Astrocyte (in vitro differentiated cells and primary cell): ENCODE measurements at regions not wholly inside any gene's neighbourhood (a gene's known extent, or its start where the extent isn't known, plus 50 kb on each side); places are given as distances from the start of the nearest gene placed in this dataset.

Experiments used
- DNase-seq: peaks from one replicate; pipeline ENCODE4 v3.0.0-alpha.2; 2010; ENCODE audit warnings: low read depth
- FAIRE-seq: peaks from 2 replicates; lab custom pipeline; 2011; peaks lifted over from hg19 to GRCh38; lab: Jason Lieb, UNC
- H2AFZ ChIP-seq: 2 replicates; pipeline ENCODE4 v1.6.0; 2012; ENCODE audit warnings: low read depth, low read length, inconsistent platforms
- H3K27ac ChIP-seq: 2 replicates; pipeline ENCODE4 v1.5.1; 2011; ENCODE audit warnings: low read depth, low read length, inconsistent platforms
- H3K27me3 ChIP-seq: 2 replicates; pipeline ENCODE4 v1.6.0; 2011; ENCODE audit warnings: low read length, inconsistent platforms; ENCODE audit not compliant: insufficient read depth
- H3K36me3 ChIP-seq: 2 replicates; pipeline ENCODE4 v1.5.1; 2011; ENCODE audit warnings: low read length, inconsistent platforms; ENCODE audit not compliant: insufficient read depth
- H3K4me1 ChIP-seq: 2 replicates; pipeline ENCODE4 v1.5.1; 2011; ENCODE audit warnings: low read length, inconsistent platforms; ENCODE audit not compliant: insufficient read depth
- H3K4me2 ChIP-seq: 2 replicates; pipeline ENCODE4 v1.6.0; 2012; ENCODE audit warnings: low read length, inconsistent platforms
- H3K4me3 ChIP-seq: 2 replicates; pipeline ENCODE4 v1.5.1; 2011; ENCODE audit warnings: low read depth, mild to moderate bottlenecking, low read length, inconsistent platforms; ENCODE audit not compliant: insufficient read depth
- H3K79me2 ChIP-seq: 2 replicates; pipeline ENCODE4 v1.6.0; 2012; ENCODE audit warnings: mild to moderate bottlenecking, low read length, inconsistent platforms; ENCODE audit not compliant: insufficient read depth
- H3K9ac ChIP-seq: 2 replicates; pipeline ENCODE4 v1.6.0; 2012; ENCODE audit warnings: mild to moderate bottlenecking, low read length, inconsistent platforms
- H3K9me3 ChIP-seq: 2 replicates; pipeline ENCODE4 v1.5.1; 2012; ENCODE audit warnings: low read depth, mild to moderate bottlenecking, low read length, inconsistent platforms; ENCODE audit not compliant: insufficient read depth
- H4K20me1 ChIP-seq: 2 replicates; pipeline ENCODE4 v1.6.0; 2012; ENCODE audit warnings: low read length, inconsistent platforms; ENCODE audit not compliant: insufficient read depth
- H3K27ac Mint-ChIP-seq: one replicate; pipeline ENCODE4 v1.8.0; 2021; ENCODE audit warnings: mild to moderate bottlenecking, mixed read lengths; ENCODE audit not compliant: unreplicated experiment
- H3K27me3 Mint-ChIP-seq: one replicate; pipeline ENCODE4 v1.8.0; 2021; ENCODE audit warnings: low read depth, mixed read lengths; ENCODE audit not compliant: unreplicated experiment
- H3K36me3 Mint-ChIP-seq: one replicate; pipeline ENCODE4 v1.8.0; 2021; ENCODE audit warnings: low read depth, mixed read lengths; ENCODE audit not compliant: unreplicated experiment
- H3K4me1 Mint-ChIP-seq: one replicate; pipeline ENCODE4 v1.8.0; 2021; ENCODE audit warnings: low read depth, mixed read lengths; ENCODE audit not compliant: unreplicated experiment
- H3K4me3 Mint-ChIP-seq: one replicate; pipeline ENCODE4 v1.8.0; 2021; ENCODE audit warnings: mild to moderate bottlenecking, moderate library complexity, mixed read lengths; ENCODE audit not compliant: unreplicated experiment
- H3K9me3 Mint-ChIP-seq: one replicate; pipeline ENCODE4 v1.8.0; 2021; ENCODE audit warnings: mild to moderate bottlenecking, mixed read lengths; ENCODE audit not compliant: unreplicated experiment
- EZH2 ChIP-seq: IDR thresholded peaks from 2 replicates; pipeline ENCODE4 v1.6.1; 2012; ENCODE audit warnings: mild to moderate bottlenecking, low read length, inconsistent platforms; ENCODE audit not compliant: insufficient read depth
- TF ChIP-seq, protein P1 (sequence below): IDR thresholded peaks from 2 replicates; pipeline ENCODE4 v1.5.1; 2011; ENCODE audit warnings: low read depth, mild to moderate bottlenecking, inconsistent platforms, low read length, moderate library complexity; ENCODE audit not compliant: insufficient read depth

DNA sequence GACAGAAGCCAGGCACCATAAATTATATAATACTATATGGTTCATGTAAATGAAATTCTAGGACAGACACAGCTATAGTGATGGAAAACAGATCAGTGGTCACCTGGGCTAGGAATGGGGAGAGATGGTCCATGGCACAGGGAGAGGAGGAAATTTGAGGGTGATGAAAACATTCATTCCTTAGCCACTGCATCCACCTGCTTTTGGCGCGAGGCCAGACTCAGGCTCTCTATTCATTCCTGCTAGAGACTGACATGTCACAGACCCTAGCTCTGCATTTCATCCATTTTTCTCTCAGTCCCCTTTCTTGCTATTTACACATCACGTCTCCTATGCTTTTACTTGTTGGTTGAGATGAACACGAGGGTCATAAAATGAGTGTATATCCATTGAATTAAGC is 628.3 kb upstream of the SLC10A2 start:
- Histone ChIP-seq H2AFZ (no peak overlapping the region), H3K4me3 (no peak overlapping the region), H3K4me2 (no peak overlapping the region), H3K9me3 (no peaks in the 10 kb centered on the region), H3K9ac (no peak overlapping the region), H3K4me1 (no peaks in the 10 kb centered on the region), H3K79me2 (no peaks in the 10 kb centered on the region), H4K20me1 (no peaks in the 10 kb centered on the region), H3K36me3 (no peaks in the 10 kb centered on the region), H3K27ac (no peak overlapping the region), H3K27me3 (no peaks in the 10 kb centered on the region)
- Mint-ChIP-seq H3K27me3 (no peaks in the 10 kb centered on the region), H3K9me3 (no peaks in the 10 kb centered on the region), H3K4me1 (no peaks in the 10 kb centered on the region), H3K27ac (no peak overlapping the region), H3K4me3 (no peak overlapping the region), H3K36me3 (no peaks in the 10 kb centered on the region)
- FAIRE-seq (no peak), DNase-seq (no peak)
- TF ChIP-seq, protein P1, sequence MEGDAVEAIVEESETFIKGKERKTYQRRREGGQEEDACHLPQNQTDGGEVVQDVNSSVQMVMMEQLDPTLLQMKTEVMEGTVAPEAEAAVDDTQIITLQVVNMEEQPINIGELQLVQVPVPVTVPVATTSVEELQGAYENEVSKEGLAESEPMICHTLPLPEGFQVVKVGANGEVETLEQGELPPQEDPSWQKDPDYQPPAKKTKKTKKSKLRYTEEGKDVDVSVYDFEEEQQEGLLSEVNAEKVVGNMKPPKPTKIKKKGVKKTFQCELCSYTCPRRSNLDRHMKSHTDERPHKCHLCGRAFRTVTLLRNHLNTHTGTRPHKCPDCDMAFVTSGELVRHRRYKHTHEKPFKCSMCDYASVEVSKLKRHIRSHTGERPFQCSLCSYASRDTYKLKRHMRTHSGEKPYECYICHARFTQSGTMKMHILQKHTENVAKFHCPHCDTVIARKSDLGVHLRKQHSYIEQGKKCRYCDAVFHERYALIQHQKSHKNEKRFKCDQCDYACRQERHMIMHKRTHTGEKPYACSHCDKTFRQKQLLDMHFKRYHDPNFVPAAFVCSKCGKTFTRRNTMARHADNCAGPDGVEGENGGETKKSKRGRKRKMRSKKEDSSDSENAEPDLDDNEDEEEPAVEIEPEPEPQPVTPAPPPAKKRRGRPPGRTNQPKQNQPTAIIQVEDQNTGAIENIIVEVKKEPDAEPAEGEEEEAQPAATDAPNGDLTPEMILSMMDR = no peak
- no peak for TF ChIP-seq EZH2

DNA sequence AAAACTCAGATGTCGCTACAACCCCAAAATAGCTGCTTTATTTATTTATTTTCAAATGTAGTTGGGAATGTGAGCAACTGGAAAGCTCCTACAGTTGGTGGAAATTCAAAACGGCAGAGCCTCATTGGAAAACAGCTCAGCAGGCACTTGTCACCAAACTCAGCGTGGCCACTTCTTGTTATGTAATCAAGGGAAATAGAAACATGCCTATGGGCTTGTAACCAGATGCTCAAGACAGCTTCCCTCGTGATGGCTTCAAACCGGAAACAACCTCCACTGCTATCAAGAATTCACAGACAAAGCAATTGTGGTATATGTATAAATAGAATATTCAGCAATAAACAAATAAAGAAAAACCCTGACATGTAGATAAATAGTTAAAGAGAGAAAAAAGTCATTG is 627.8 kb upstream of the SLC10A2 start:
- Mint-ChIP-seq H3K9me3 (no peaks in the 10 kb centered on the region), H3K4me1 (no peaks in the 10 kb centered on the region), H3K27ac (no peak overlapping the region), H3K27me3 (no peaks in the 10 kb centered on the region), H3K36me3 (no peaks in the 10 kb centered on the region), H3K4me3 (no peak overlapping the region)
- Histone ChIP-seq H3K9ac (no peak overlapping the region), H3K4me1 (no peaks in the 10 kb centered on the region), H2AFZ (no peak overlapping the region), H4K20me1 (no peaks in the 10 kb centered on the region), H3K4me2 (no peak overlapping the region), H3K9me3 (no peaks in the 10 kb centered on the region), H3K36me3 (no peaks in the 10 kb centered on the region), H3K4me3 (no peak overlapping the region), H3K27ac (no peak overlapping the region), H3K79me2 (no peaks in the 10 kb centered on the region), H3K27me3 (no peaks in the 10 kb centered on the region)
- TF ChIP-seq EZH2 = no peak
- TF ChIP-seq, protein P1 = no peak
- DNase-seq (no peak), FAIRE-seq (no peak)

DNA sequence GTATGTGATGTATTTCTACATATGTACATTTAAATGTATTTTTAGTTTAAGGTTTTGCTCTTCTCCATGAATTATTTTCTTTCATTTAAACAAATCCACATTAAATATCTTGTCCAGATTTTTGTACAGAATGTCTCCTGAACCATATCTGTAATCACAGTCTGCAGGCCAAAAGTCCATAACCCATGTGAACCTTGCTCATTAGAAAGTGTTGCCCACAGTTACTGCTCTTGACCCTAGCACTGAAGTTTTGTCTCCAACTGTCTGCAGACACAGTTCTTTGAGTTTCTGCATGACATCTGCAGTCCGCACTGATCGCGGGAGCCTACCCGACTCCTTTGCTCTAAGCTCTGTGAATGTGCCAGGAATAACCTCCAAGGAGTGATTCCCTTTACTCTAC is 626.2 kb upstream of the SLC10A2 start:
- FAIRE-seq (no peak), DNase-seq (no peak)
- H4K20me1 ChIP-seq = no peaks in the 10 kb centered on the region
- no peak overlapping the region for H3K27ac Mint-ChIP-seq
- no peak overlapping the region for H3K27ac ChIP-seq
- no peak overlapping the region for H3K4me3 ChIP-seq
- H3K9me3 Mint-ChIP-seq = no peaks in the 10 kb centered on the region
- no peaks in the 10 kb centered on the region for H3K27me3 ChIP-seq
- no peaks in the 10 kb centered on the region for H3K79me2 ChIP-seq
- H3K27me3 Mint-ChIP-seq = no peaks in the 10 kb centered on the region
- no peaks in the 10 kb centered on the region for H3K36me3 Mint-ChIP-seq
- H2AFZ ChIP-seq = no peak overlapping the region
- no peaks in the 10 kb centered on the region for H3K9me3 ChIP-seq
- no peaks in the 10 kb centered on the region for H3K4me1 ChIP-seq
- H3K4me3 Mint-ChIP-seq = no peak overlapping the region
- no peak overlapping the region for H3K4me2 ChIP-seq
- H3K9ac ChIP-seq = no peak overlapping the region
- H3K36me3 ChIP-seq = no peaks in the 10 kb centered on the region
- no peaks in the 10 kb centered on the region for H3K4me1 Mint-ChIP-seq
- TF ChIP-seq, protein P1 = no peak
- no peak for TF ChIP-seq EZH2
